ENCODE measurements at regions not wholly inside any gene's neighbourhood (a gene's known extent, or its start where the extent isn't known, plus 50 kb on each side); places are given as distances from the start of the nearest gene placed in this dataset.

- CTCF ChIA-PET, result no interaction called here
- POLR2A ChIA-PET, result no interaction called here
- TF ChIP-seq POLR2A (IDR thresholded peaks at IDR 0.05; ENCODE audit: low read length) (no peak), HOXB5 (CRISPR knock-in tag; IDR thresholded peaks at IDR 0.05) (no peak), TP53 (CRISPR knock-in tag; IDR thresholded peaks at IDR 0.05) (no peak), EHF (CRISPR knock-in tag; IDR thresholded peaks at IDR 0.05) (no peak), GATA3 (IDR thresholded peaks at IDR 0.05; ENCODE audit: borderline replicate concordance) (no peak)
- TF ChIP-seq, protein P1, sequence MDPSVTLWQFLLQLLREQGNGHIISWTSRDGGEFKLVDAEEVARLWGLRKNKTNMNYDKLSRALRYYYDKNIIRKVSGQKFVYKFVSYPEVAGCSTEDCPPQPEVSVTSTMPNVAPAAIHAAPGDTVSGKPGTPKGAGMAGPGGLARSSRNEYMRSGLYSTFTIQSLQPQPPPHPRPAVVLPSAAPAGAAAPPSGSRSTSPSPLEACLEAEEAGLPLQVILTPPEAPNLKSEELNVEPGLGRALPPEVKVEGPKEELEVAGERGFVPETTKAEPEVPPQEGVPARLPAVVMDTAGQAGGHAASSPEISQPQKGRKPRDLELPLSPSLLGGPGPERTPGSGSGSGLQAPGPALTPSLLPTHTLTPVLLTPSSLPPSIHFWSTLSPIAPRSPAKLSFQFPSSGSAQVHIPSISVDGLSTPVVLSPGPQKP (IDR thresholded peaks at IDR 0.05; ENCODE audit: low read depth, low read length), result no peak
- DNase-seq (ENCODE audit: low read depth in 1 of 2, low spot score in 1 of 2) (no peak), FAIRE-seq (peak; percentile 51), ATAC-seq (no peak)
- H3K4me3 ChIP-seq, result no peak overlapping the region
- H3K9me3 ChIP-seq, result no peaks in the 10 kb centered on the region
- WGBS (ENCODE audit: missing lambda C conversion rate), result 5% methylated on average over 4 of the region's 4 CpGs
- no peak overlapping the region for H3K27ac ChIP-seq
- no peak overlapping the region for H3K4me2 ChIP-seq
- H3K4me1 ChIP-seq, result no peaks in the 10 kb centered on the region
Observed at GRCh38 chrX:146173742-146174141, 356.1 kb downstream of the SLITRK2 start.

GRCh38 chrX:146181858-146182257 lies 364.2 kb downstream of the SLITRK2 start:
- TF ChIP-seq E2F6 (IDR thresholded peaks at IDR 0.05; ENCODE audit: borderline replicate concordance, low read depth) (no peak), ESRRA (IDR thresholded peaks at IDR 0.05; ENCODE audit: borderline replicate concordance, low read length) (no peak), HOXA7 (CRISPR knock-in tag; IDR thresholded peaks at IDR 0.05) (no peak), KDM1A (IDR thresholded peaks at IDR 0.05; ENCODE audit: low read depth) (no peak), RARB (CRISPR knock-in tag; IDR thresholded peaks at IDR 0.05) (no peak), TFCP2L1 (CRISPR knock-in tag; IDR thresholded peaks at IDR 0.05) (no peak), ATOH8 (CRISPR knock-in tag; IDR thresholded peaks at IDR 0.05; ENCODE audit: low read depth) (no peak), SMC3 (IDR thresholded peaks at IDR 0.05) (no peak), NPAS2 (CRISPR knock-in tag; IDR thresholded peaks at IDR 0.05; ENCODE audit: borderline replicate concordance) (no peak)
- POLR2A ChIA-PET, result no interaction called here
- no peak for ATAC-seq
- FAIRE-seq, result no peak
- Histone ChIP-seq H3K9me3 (no peaks in the 10 kb centered on the region), H3K4me3 (no peak overlapping the region), H3K4me2 (no peak overlapping the region), H3K27ac (no peak overlapping the region), H3K4me1 (no peaks in the 10 kb centered on the region)
- WGBS (ENCODE audit: missing lambda C conversion rate), result 31% methylated on average over 4 of the region's 4 CpGs
- no peak for DNase-seq (ENCODE audit: low read depth in 1 of 2, low spot score in 1 of 2)
- CTCF ChIA-PET, result no interaction called here

DNA sequence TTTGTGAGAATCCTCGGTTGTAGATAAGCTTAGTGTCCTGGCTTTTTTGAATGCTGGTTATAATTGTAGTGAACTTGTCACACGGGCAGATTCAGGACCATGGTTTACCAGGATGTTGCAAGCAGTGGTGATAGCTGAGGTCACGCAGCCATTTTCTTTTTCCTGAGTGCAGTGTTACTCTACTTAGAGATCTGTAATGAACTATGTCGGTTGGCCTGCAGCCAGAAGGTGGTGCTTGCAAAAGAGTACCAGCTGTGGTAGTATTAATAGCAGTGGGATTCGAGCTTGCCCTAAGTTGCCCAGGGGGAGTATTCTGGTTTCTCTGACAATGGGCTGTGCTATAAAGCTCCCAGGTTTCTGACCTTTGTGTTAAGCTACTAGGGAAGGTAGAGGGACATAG lies 368.9 kb downstream of the SLITRK2 start:
- CTCF ChIA-PET, result no interaction called here
- no peaks in the 10 kb centered on the region for H3K4me1 ChIP-seq
- no peak for DNase-seq (ENCODE audit: low read depth in 1 of 2, low spot score in 1 of 2)
- H3K9me3 ChIP-seq, result no peaks in the 10 kb centered on the region
- no peak for FAIRE-seq
- ATAC-seq, result no peak
- 17% methylated on average over 4 of the region's 5 CpGs for WGBS (ENCODE audit: missing lambda C conversion rate)
- H3K4me2 ChIP-seq, result no peak overlapping the region
- POLR2A ChIA-PET, result no interaction called here
- H3K4me3 ChIP-seq, result no peak overlapping the region
- no peak overlapping the region for H3K27ac ChIP-seq
- no peak for TF ChIP-seq E2F6 (IDR thresholded peaks at IDR 0.05; ENCODE audit: borderline replicate concordance, low read depth)
- no peak for TF ChIP-seq ATOH8 (CRISPR knock-in tag; IDR thresholded peaks at IDR 0.05; ENCODE audit: low read depth)
- no peak for TF ChIP-seq KDM1A (IDR thresholded peaks at IDR 0.05; ENCODE audit: low read depth)
- TF ChIP-seq RNF2 (IDR thresholded peaks at IDR 0.05; ENCODE audit: borderline replicate concordance, low read depth), result no peak
- no peak for TF ChIP-seq HMGXB4 (CRISPR knock-in tag; IDR thresholded peaks at IDR 0.05; ENCODE audit: borderline replicate concordance)
- TF ChIP-seq TP53 (CRISPR knock-in tag; IDR thresholded peaks at IDR 0.05), result no peak
- no peak for TF ChIP-seq HEYL (CRISPR knock-in tag; IDR thresholded peaks at IDR 0.05)
- TF ChIP-seq BCL3 (IDR thresholded peaks at IDR 0.05), result no peak
- no peak for TF ChIP-seq USF2 (IDR thresholded peaks at IDR 0.05)
- no peak for TF ChIP-seq CBX2 (IDR thresholded peaks at IDR 0.05; ENCODE audit: borderline replicate concordance, low read depth)
- TF ChIP-seq ZNF302 (CRISPR knock-in tag; IDR thresholded peaks at IDR 0.05), result no peak
- no peak for TF ChIP-seq EHF (CRISPR knock-in tag; IDR thresholded peaks at IDR 0.05)
- TF ChIP-seq GATA3 (IDR thresholded peaks at IDR 0.05; ENCODE audit: borderline replicate concordance), result no peak
- TF ChIP-seq NFE2L2 (conservative IDR thresholded peaks at IDR 0.05; ENCODE audit: low read length), result no peak
- no peak for TF ChIP-seq JUNB (IDR thresholded peaks at IDR 0.05)
- TF ChIP-seq FOSL2 (IDR thresholded peaks at IDR 0.05), result no peak
- no peak for TF ChIP-seq FOSL2 (CRISPR knock-in tag; IDR thresholded peaks at IDR 0.05)
- no peak for TF ChIP-seq ESRRA (IDR thresholded peaks at IDR 0.05; ENCODE audit: borderline replicate concordance, low read length)
- no peak for TF ChIP-seq MYC (IDR thresholded peaks at IDR 0.05; ENCODE audit: borderline replicate concordance, low read length)

All from A549 (cell line).